HEK293 (cell line): ENCODE measurements at regions not wholly inside any gene's neighbourhood (a gene's known extent, or its start where the extent isn't known, plus 50 kb on each side); places are given as distances from the start of the nearest gene placed in this dataset.

ENCODE experiments used
- EGR2 ChIP-seq: fragments of 450-650 bp; formaldehyde crosslinking; IDR thresholded peaks from 2 replicates; pipeline ENCODE4 v1.5.1; 2016; ENCODE audit warnings: low read depth, missing biosample characterization, missing genetic modification characterization
- GLIS2 ChIP-seq: fragments of 450-650 bp; formaldehyde crosslinking; IDR thresholded peaks from 2 replicates; pipeline ENCODE4 v1.5.1; 2016; ENCODE audit warnings: missing biosample characterization, missing genetic modification characterization
- HOXC10 ChIP-seq: sonication (generic); formaldehyde crosslinking; IDR thresholded peaks from 2 replicates; pipeline ENCODE4 v1.8.1; 2023; ENCODE audit warnings: mild to moderate bottlenecking, missing genetic modification reagents
- KLF9 ChIP-seq: fragments of 450-650 bp; formaldehyde crosslinking; IDR thresholded peaks from 2 replicates; pipeline ENCODE4 v1.5.1; 2016; ENCODE audit warnings: missing biosample characterization, missing genetic modification characterization, low read depth
- MEIS1 ChIP-seq: sonication (generic); formaldehyde crosslinking; IDR thresholded peaks from 2 replicates; pipeline ENCODE4 v1.8.1; 2022; ENCODE audit warnings: missing genetic modification reagents, mild to moderate bottlenecking, borderline replicate concordance
- ZBTB48 ChIP-seq: fragments of 450-650 bp; formaldehyde crosslinking; IDR thresholded peaks from 2 replicates; pipeline ENCODE4 v1.5.1; 2016; ENCODE audit warnings: missing biosample characterization, missing genetic modification characterization
- ZFHX2 ChIP-seq: fragments of 450-650 bp; formaldehyde crosslinking; conservative IDR thresholded peaks from 2 replicates; pipeline ENCODE4 v1.5.1; 2016; ENCODE audit warnings: missing biosample characterization, missing genetic modification characterization
- ZNF112 ChIP-seq: fragments of 450-650 bp; formaldehyde crosslinking; IDR thresholded peaks from 2 replicates; pipeline ENCODE4 v1.5.0; 2017; ENCODE audit warnings: missing biosample characterization, missing genetic modification characterization
- ZNF140 ChIP-seq: fragments of 450-650 bp; formaldehyde crosslinking; IDR thresholded peaks from 2 replicates; pipeline ENCODE4 v1.5.1; 2016; ENCODE audit warnings: missing biosample characterization, missing genetic modification characterization
- ZNF169 ChIP-seq: fragments of 450-650 bp; formaldehyde crosslinking; IDR thresholded peaks from 2 replicates; pipeline ENCODE4 v1.5.1; 2016; ENCODE audit warnings: missing biosample characterization, missing genetic modification characterization
- ZNF311 ChIP-seq: fragments of 450-650 bp; formaldehyde crosslinking; IDR thresholded peaks from 2 replicates; pipeline ENCODE4 v1.5.1; 2017; ENCODE audit warnings: missing biosample characterization, missing genetic modification characterization, borderline replicate concordance
- ZNF335 ChIP-seq: fragments of 450-650 bp; formaldehyde crosslinking; conservative IDR thresholded peaks from 2 replicates; pipeline ENCODE4 v1.5.1; 2016; ENCODE audit warnings: missing biosample characterization, missing genetic modification characterization
- ZNF426 ChIP-seq: fragments of 450-650 bp; formaldehyde crosslinking; IDR thresholded peaks from 2 replicates; pipeline ENCODE4 v1.5.1; 2017; ENCODE audit warnings: missing biosample characterization, missing genetic modification characterization, mild to moderate bottlenecking, inconsistent platforms, moderate library complexity
- ZNF473 ChIP-seq: fragments of 450-650 bp; formaldehyde crosslinking; IDR thresholded peaks from 2 replicates; pipeline ENCODE4 v1.5.1; 2017; ENCODE audit warnings: missing biosample characterization, missing genetic modification characterization
- ZNF514 ChIP-seq: fragments of 450-650 bp; formaldehyde crosslinking; IDR thresholded peaks from 2 replicates; pipeline ENCODE4 v1.5.1; 2016; ENCODE audit warnings: missing biosample characterization, missing genetic modification characterization
- ZNF521 ChIP-seq: fragments of 450-650 bp; formaldehyde crosslinking; IDR thresholded peaks from 2 replicates; pipeline ENCODE4 v1.5.1; 2017; ENCODE audit warnings: missing biosample characterization, mild to moderate bottlenecking, missing genetic modification characterization
- ZNF596 ChIP-seq: fragments of 450-650 bp; IDR thresholded peaks from 2 replicates; pipeline ENCODE4 v1.5.0; 2018; ENCODE audit warnings: missing biosample characterization, mild to moderate bottlenecking, missing genetic modification characterization, moderate library complexity
- ZNF747 ChIP-seq: fragments of 450-650 bp; formaldehyde crosslinking; IDR thresholded peaks from 2 replicates; pipeline ENCODE4 v1.5.1; 2016; ENCODE audit warnings: missing biosample characterization, missing genetic modification characterization
- ZNF76 ChIP-seq: fragments of 450-650 bp; formaldehyde crosslinking; IDR thresholded peaks from 2 replicates; pipeline ENCODE4; 2016; ENCODE audit warnings: low read depth, missing biosample characterization, missing genetic modification characterization, borderline replicate concordance
- ZXDB ChIP-seq: fragments of 450-650 bp; formaldehyde crosslinking; IDR thresholded peaks from 2 replicates; pipeline ENCODE4 v1.5.1; 2016; ENCODE audit warnings: missing biosample characterization, missing genetic modification characterization
- TF ChIP-seq, protein P1 (sequence below): fragments of 450-650 bp; formaldehyde crosslinking; IDR thresholded peaks from 2 replicates; pipeline ENCODE4 v1.5.1; 2017; ENCODE audit warnings: missing biosample characterization, missing genetic modification characterization
- TF ChIP-seq, protein P2 (sequence below): fragments of 450-650 bp; formaldehyde crosslinking; IDR thresholded peaks from 2 replicates; pipeline ENCODE4 v1.5.1; 2016; ENCODE audit warnings: missing biosample characterization, missing genetic modification characterization
- TF ChIP-seq, protein P3 (sequence below): fragments of 450-650 bp; formaldehyde crosslinking; IDR thresholded peaks from 2 replicates; pipeline ENCODE4 v1.5.1; 2017; ENCODE audit warnings: missing biosample characterization, mild to moderate bottlenecking, missing genetic modification characterization, moderate library complexity
- TF ChIP-seq, protein P4 (sequence below): fragments of 450-650 bp; formaldehyde crosslinking; IDR thresholded peaks from 2 replicates; pipeline ENCODE4 v1.5.1; 2016; ENCODE audit warnings: missing biosample characterization, missing genetic modification characterization, low read depth
- TF ChIP-seq, protein P5 (sequence below): fragments of 450-650 bp; formaldehyde crosslinking; IDR thresholded peaks from 2 replicates; pipeline ENCODE4 v1.5.1; 2016; ENCODE audit warnings: missing biosample characterization, missing genetic modification characterization
- TF ChIP-seq, protein P6 (sequence below): fragments of 450-650 bp; formaldehyde crosslinking; IDR thresholded peaks from 2 replicates; pipeline ENCODE4 v1.5.1; 2017; ENCODE audit warnings: missing biosample characterization, missing genetic modification characterization
- TF ChIP-seq, protein P7 (sequence below): fragments of 450-650 bp; formaldehyde crosslinking; IDR thresholded peaks from 2 replicates; pipeline ENCODE4 v1.5.1; 2016; ENCODE audit warnings: missing biosample characterization, missing genetic modification characterization

DNA sequence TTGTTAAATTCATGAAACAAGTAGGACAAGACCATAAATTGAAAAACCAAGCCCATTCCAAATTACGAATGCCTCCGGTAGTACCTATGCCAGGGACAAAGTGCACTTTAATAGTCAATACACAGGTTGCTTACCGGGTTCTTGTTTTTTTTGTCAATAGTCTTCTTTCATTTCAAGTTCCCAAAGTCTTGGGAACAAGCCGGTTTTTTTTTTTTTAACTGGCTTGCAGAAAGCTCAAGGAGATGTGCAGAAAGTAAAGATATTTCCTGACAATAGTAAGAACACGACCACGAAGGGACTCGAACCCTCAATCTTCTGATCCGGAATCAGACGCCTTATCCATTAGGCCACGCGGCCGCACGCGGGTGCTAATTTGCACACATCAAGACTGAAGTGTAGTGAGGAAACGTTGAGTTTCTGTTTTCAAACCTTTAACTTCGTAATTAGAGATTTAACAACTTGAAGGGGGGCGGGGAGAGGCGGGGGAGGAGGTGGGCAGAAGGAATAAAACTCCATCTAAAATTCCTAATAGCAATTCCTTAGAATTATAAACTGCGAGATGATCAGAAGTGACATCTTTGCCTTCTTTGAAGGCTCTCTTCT lies 181.0 kb downstream of the TRIM27 start (continued):
- TF ChIP-seq HOXC10 (no peak), KLF9 (tag by site-specific recombination) (no peak), ZNF169 (tag by site-specific recombination) (no peak), GLIS2 (tag by site-specific recombination) (no peak), ZNF473 (tag by site-specific recombination) (no peak), ZNF596 (tag by site-specific recombination) (no peak), ZBTB48 (tag by site-specific recombination) (no peak), ZNF311 (tag by site-specific recombination) (no peak), MEIS1 (CRISPR knock-in tag) (no peak), ZNF521 (tag by site-specific recombination) (no peak), ZNF112 (no peak), ZNF426 (tag by site-specific recombination) (no peak), ZNF335 (tag by site-specific recombination) (no peak), ZXDB (tag by site-specific recombination) (peak; percentile 49; the same call in 1 of the 2 replicates), ZNF76 (tag by site-specific recombination) (no peak), ZNF747 (no peak), ZFHX2 (tag by site-specific recombination) (no peak), EGR2 (tag by site-specific recombination) (no peak), ZNF140 (tag by site-specific recombination) (no peak), ZNF514 (tag by site-specific recombination) (no peak)
- TF ChIP-seq, protein P1, sequence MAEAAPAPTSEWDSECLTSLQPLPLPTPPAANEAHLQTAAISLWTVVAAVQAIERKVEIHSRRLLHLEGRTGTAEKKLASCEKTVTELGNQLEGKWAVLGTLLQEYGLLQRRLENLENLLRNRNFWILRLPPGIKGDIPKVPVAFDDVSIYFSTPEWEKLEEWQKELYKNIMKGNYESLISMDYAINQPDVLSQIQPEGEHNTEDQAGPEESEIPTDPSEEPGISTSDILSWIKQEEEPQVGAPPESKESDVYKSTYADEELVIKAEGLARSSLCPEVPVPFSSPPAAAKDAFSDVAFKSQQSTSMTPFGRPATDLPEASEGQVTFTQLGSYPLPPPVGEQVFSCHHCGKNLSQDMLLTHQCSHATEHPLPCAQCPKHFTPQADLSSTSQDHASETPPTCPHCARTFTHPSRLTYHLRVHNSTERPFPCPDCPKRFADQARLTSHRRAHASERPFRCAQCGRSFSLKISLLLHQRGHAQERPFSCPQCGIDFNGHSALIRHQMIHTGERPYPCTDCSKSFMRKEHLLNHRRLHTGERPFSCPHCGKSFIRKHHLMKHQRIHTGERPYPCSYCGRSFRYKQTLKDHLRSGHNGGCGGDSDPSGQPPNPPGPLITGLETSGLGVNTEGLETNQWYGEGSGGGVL, result no peak
- TF ChIP-seq, protein P2, sequence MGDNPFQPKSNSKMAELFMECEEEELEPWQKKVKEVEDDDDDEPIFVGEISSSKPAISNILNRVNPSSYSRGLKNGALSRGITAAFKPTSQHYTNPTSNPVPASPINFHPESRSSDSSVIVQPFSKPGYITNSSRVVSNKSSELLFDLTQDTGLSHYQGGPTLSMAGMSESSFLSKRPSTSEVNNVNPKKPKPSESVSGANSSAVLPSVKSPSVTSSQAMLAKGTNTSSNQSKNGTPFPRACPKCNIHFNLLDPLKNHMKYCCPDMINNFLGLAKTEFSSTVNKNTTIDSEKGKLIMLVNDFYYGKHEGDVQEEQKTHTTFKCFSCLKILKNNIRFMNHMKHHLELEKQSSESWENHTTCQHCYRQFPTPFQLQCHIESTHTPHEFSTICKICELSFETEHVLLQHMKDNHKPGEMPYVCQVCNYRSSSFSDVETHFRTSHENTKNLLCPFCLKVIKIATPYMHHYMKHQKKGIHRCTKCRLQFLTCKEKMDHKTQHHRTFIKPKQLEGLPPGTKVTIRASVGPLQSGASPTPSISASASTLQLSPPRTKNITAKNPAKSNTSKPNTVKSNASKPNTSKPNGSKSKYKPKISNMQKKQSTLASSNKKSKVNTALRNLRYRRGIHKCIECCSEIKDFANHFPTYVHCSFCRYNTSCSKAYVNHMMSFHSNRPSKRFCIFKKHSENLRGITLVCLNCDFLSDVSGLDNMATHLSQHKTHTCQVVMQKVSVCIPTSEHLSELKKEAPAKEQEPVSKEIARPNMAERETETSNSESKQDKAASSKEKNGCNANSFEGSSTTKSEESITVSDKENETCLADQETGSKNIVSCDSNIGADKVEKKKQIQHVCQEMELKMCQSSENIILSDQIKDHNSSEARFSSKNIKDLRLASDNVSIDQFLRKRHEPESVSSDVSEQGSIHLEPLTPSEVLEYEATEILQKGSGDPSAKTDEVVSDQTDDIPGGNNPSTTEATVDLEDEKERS (tag by site-specific recombination), result no peak
- TF ChIP-seq, protein P3, sequence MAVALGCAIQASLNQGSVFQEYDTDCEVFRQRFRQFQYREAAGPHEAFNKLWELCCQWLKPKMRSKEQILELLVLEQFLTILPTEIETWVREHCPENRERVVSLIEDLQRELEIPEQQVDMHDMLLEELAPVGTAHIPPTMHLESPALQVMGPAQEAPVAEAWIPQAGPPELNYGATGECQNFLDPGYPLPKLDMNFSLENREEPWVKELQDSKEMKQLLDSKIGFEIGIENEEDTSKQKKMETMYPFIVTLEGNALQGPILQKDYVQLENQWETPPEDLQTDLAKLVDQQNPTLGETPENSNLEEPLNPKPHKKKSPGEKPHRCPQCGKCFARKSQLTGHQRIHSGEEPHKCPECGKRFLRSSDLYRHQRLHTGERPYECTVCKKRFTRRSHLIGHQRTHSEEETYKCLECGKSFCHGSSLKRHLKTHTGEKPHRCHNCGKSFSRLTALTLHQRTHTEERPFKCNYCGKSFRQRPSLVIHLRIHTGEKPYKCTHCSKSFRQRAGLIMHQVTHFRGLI (tag by site-specific recombination), result peak; percentile 19; the same call in 1 of the 2 replicates
- TF ChIP-seq, protein P4, sequence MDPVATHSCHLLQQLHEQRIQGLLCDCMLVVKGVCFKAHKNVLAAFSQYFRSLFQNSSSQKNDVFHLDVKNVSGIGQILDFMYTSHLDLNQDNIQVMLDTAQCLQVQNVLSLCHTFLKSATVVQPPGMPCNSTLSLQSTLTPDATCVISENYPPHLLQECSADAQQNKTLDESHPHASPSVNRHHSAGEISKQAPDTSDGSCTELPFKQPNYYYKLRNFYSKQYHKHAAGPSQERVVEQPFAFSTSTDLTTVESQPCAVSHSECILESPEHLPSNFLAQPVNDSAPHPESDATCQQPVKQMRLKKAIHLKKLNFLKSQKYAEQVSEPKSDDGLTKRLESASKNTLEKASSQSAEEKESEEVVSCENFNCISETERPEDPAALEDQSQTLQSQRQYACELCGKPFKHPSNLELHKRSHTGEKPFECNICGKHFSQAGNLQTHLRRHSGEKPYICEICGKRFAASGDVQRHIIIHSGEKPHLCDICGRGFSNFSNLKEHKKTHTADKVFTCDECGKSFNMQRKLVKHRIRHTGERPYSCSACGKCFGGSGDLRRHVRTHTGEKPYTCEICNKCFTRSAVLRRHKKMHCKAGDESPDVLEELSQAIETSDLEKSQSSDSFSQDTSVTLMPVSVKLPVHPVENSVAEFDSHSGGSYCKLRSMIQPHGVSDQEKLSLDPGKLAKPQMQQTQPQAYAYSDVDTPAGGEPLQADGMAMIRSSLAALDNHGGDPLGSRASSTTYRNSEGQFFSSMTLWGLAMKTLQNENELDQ (tag by site-specific recombination), result no peak
- TF ChIP-seq, protein P5, sequence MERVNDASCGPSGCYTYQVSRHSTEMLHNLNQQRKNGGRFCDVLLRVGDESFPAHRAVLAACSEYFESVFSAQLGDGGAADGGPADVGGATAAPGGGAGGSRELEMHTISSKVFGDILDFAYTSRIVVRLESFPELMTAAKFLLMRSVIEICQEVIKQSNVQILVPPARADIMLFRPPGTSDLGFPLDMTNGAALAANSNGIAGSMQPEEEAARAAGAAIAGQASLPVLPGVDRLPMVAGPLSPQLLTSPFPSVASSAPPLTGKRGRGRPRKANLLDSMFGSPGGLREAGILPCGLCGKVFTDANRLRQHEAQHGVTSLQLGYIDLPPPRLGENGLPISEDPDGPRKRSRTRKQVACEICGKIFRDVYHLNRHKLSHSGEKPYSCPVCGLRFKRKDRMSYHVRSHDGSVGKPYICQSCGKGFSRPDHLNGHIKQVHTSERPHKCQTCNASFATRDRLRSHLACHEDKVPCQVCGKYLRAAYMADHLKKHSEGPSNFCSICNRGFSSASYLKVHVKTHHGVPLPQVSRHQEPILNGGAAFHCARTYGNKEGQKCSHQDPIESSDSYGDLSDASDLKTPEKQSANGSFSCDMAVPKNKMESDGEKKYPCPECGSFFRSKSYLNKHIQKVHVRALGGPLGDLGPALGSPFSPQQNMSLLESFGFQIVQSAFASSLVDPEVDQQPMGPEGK, result peak; percentile 45; the same call in 1 of the 2 replicates
- TF ChIP-seq, protein P6, sequence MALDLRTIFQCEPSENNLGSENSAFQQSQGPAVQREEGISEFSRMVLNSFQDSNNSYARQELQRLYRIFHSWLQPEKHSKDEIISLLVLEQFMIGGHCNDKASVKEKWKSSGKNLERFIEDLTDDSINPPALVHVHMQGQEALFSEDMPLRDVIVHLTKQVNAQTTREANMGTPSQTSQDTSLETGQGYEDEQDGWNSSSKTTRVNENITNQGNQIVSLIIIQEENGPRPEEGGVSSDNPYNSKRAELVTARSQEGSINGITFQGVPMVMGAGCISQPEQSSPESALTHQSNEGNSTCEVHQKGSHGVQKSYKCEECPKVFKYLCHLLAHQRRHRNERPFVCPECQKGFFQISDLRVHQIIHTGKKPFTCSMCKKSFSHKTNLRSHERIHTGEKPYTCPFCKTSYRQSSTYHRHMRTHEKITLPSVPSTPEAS (tag by site-specific recombination), result no peak
- TF ChIP-seq, protein P7, sequence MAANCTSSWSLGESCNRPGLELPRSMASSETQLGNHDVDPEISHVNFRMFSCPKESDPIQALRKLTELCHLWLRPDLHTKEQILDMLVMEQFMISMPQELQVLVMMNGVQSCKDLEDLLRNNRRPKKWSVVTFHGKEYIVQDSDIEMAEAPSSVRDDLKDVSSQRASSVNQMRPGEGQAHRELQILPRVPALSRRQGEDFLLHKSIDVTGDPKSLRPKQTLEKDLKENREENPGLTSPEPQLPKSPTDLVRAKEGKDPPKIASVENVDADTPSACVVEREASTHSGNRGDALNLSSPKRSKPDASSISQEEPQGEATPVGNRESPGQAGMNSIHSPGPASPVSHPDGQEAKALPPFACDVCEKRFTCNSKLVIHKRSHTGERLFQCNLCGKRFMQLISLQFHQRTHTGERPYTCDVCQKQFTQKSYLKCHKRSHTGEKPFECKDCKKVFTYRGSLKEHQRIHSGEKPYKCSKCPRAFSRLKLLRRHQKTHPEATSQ, result no peak
